A549 (cell line): ENCODE measurements at regions not wholly inside any gene's neighbourhood (a gene's known extent, or its start where the extent isn't known, plus 50 kb on each side); places are given as distances from the start of the nearest gene placed in this dataset.

ENCODE experiments used
- CTCF ChIP-seq: fragments of >200 bp; sonication (Bioruptor Twin); formaldehyde crosslinking; IDR thresholded peaks from 3 replicates; pipeline ENCODE4 v1.5.1; 2016
- ZFP36 ChIP-seq: fragments of 450-650 bp; IDR thresholded peaks from 2 replicates; pipeline ENCODE4 v1.6.1; 2014; ENCODE audit warnings: borderline replicate concordance; ENCODE audit not compliant: partially characterized antibody

GRCh38 chr6:149136273-149136912 lies 181.1 kb upstream of the TAB2 start:
- TF ChIP-seq CTCF (no peak), ZFP36 (no peak)
